ENCODE measurements at regions not wholly inside any gene's neighbourhood (a gene's known extent, or its start where the extent isn't known, plus 50 kb on each side); places are given as distances from the start of the nearest gene placed in this dataset.

DNA sequence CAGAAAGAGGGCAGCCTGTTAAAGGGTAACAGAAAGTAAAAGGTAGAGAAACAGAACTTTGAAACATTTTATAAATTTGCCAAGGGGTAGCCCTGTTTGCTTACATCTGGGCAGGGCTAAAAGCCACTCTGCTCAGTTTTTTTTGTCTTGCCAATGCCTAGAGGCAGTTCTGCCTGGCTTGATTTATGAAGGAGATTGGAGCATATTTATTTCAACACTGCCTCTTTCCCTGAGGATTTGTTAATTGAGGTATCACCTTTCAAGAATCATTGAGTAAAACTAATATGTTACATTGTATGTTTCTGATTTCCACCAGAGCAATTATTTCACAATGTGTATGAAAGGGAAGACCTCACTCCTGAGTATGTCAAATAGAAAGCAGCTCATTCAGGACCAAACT is 160.8 kb downstream of the GXYLT1 start:
- intact Hi-C loops (cut with DNase I) = no loop called here
- Histone ChIP-seq H3K27ac (no peak overlapping the region), H3K27me3 (ENCODE audit: insufficient read depth in 3 of 3, low read length in 2 of 3) (no peaks in the 10 kb centered on the region), H3K4me3 (no peak overlapping the region), H3K9me3 (no peaks in the 10 kb centered on the region), H3K36me3 (ENCODE audit: insufficient read depth in 1 of 2, low read depth in 1 of 2) (no peaks in the 10 kb centered on the region), H3K4me1 (no peaks in the 10 kb centered on the region)
- DNase-seq (no peak), ATAC-seq (no peak)
- TF ChIP-seq CTCF (IDR thresholded peaks at IDR 0.05) = no peak

GRCh38 chr12:41983394-41983793 is 161.3 kb downstream of the GXYLT1 start:
- no peak for ATAC-seq
- H3K4me1 ChIP-seq = no peaks in the 10 kb centered on the region
- TF ChIP-seq CTCF (IDR thresholded peaks at IDR 0.05) = no peak
- no peak for DNase-seq
- H3K36me3 ChIP-seq (ENCODE audit: insufficient read depth in 1 of 2, low read depth in 1 of 2) = no peaks in the 10 kb centered on the region
- 45 to 50% (median 46%) methylated on average over 1 of the region's 1 CpG for whole genome bisulfite sequencing, 3 donors
- intact Hi-C loops (cut with DNase I) = no loop called here
- H3K9me3 ChIP-seq = no peaks in the 10 kb centered on the region
- H3K27ac ChIP-seq = no peak overlapping the region
- no peak overlapping the region for H3K4me3 ChIP-seq
- no peaks in the 10 kb centered on the region for H3K27me3 ChIP-seq (ENCODE audit: insufficient read depth in 3 of 3, low read length in 2 of 3)

DNA sequence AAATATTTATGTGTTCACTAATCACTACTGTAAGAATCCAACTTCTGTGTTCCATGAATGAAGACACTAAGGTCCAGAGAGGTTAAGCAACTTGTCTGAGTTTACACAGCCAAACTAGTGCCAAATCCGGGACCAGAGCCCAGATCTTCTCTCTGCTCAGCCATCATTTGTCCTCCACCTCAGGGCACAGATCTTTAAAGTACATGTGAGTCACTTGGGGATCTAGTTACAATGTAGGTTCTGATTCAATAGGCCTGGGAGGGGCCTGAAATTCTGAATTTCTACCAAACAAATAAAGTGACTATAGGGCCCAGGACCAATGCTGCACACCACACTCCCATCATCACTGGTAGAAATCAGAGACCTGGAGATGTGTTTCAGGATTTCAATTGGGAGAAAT is 162.9 kb downstream of the GXYLT1 start:
- no peak for DNase-seq
- WGBS, 3 donors = 78 to 100% (median 84%) methylated on average over 1 of the region's 1 CpG
- intact Hi-C loops (cut with DNase I) = no loop called here
- no peak for TF ChIP-seq CTCF (IDR thresholded peaks at IDR 0.05)
- ATAC-seq = no peak
- Histone ChIP-seq H3K27me3 (ENCODE audit: insufficient read depth in 3 of 3, low read length in 2 of 3) (no peaks in the 10 kb centered on the region), H3K9me3 (no peaks in the 10 kb centered on the region), H3K27ac (no peak overlapping the region), H3K4me3 (no peak overlapping the region), H3K4me1 (no peaks in the 10 kb centered on the region), H3K36me3 (ENCODE audit: insufficient read depth in 1 of 2, low read depth in 1 of 2) (no peaks in the 10 kb centered on the region)

DNA sequence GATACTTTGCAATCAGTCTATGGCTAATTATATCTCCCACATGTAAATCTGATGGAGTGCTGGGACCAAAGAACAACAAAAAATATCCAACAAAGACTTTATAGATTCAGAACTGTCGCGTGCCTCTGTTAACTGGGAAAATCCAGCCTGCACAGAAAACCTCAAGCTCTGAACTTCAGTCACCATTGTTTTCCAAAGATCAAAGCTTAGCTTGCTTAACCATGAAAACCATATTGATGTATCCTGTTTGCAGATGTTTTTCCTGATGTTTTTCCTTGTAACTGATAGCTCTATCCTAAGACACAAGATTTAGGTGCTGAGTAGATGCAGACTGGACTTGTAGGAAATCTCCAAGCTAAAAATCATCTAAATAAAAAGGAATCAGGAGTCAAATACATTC is 163.7 kb downstream of the GXYLT1 start:
- intact Hi-C loops (cut with DNase I) = no loop called here
- H3K36me3 ChIP-seq (ENCODE audit: insufficient read depth in 1 of 2, low read depth in 1 of 2) = no peaks in the 10 kb centered on the region
- TF ChIP-seq CTCF (IDR thresholded peaks at IDR 0.05) = no peak
- H3K27me3 ChIP-seq (ENCODE audit: insufficient read depth in 3 of 3, low read length in 2 of 3) = no peaks in the 10 kb centered on the region
- H3K27ac ChIP-seq = no peak overlapping the region
- ATAC-seq (no peak), DNase-seq (no peak)
- WGBS, 3 donors = 85 to 87% (median 87%) methylated on average over 2 of the region's 2 CpGs
- no peak overlapping the region for H3K4me3 ChIP-seq
- no peaks in the 10 kb centered on the region for H3K4me1 ChIP-seq
- no peaks in the 10 kb centered on the region for H3K9me3 ChIP-seq

GRCh38 chr12:41980390-41980789 is 164.3 kb downstream of the GXYLT1 start:
- Histone ChIP-seq H3K27ac (no peak overlapping the region), H3K4me3 (no peak overlapping the region), H3K36me3 (ENCODE audit: insufficient read depth in 1 of 2, low read depth in 1 of 2) (no peaks in the 10 kb centered on the region), H3K4me1 (no peaks in the 10 kb centered on the region), H3K27me3 (ENCODE audit: insufficient read depth in 3 of 3, low read length in 2 of 3) (no peaks in the 10 kb centered on the region), H3K9me3 (no peaks in the 10 kb centered on the region)
- DNase-seq = no peak
- ATAC-seq = no peak
- 39 to 44% (median 40%) methylated on average over 1 of the region's 1 CpG for WGBS, 3 donors
- intact Hi-C loops (cut with DNase I) = no loop called here
- TF ChIP-seq CTCF (IDR thresholded peaks at IDR 0.05) = no peak

Data from psoas muscle (tissue), 7 donors.